IMR-90 (cell line): ENCODE measurements at regions not wholly inside any gene's neighbourhood (a gene's known extent, or its start where the extent isn't known, plus 50 kb on each side); places are given as distances from the start of the nearest gene placed in this dataset.

Source experiments
- ATAC-seq: fragments of 200-7000 bp; cut with Tn5 transposase; 2 replicates; pipeline ENCODE4 v1.9.1; 2020; ENCODE audit warnings: low read depth, mild to moderate bottlenecking, moderate library complexity
- BruUV-seq: library from RNA; stranded (reverse); fragments of 400-500 nt; replicated peaks from 2 replicates; lab custom pipeline; 2021; lab: Mats Ljungman, UMichigan
- CTCF ChIA-PET: fragments of 300-600 bp; formaldehyde crosslinking; extraction: SDS; loops from one replicate; lab custom pipeline; 2021; ENCODE audit warnings: antibody characterized with exemption; lab: Yijun Ruan, JAX
- POLR2A ChIA-PET: fragments of 300-600 bp; sonication (Branson Sonifier 250); formaldehyde crosslinking; loops from one replicate; lab custom pipeline; 2022; ENCODE audit warnings: antibody characterized with exemption; ENCODE audit not compliant: unreplicated experiment; lab: Charles Lee
- DNase-seq: peaks from one replicate; pipeline ENCODE4 v3.0.0; 2013
- H2AFZ ChIP-seq: replicated peaks from 2 replicates; pipeline ENCODE3; 2013; ENCODE audit warnings: low read length, mild to moderate bottlenecking; ENCODE audit not compliant: poor library complexity
- H2AK5ac ChIP-seq: 2 replicates; pipeline ENCODE4 v1.6.1; 2013; ENCODE audit warnings: low read depth, low read length, inconsistent platforms
- H2AK9ac ChIP-seq: replicated peaks from 2 replicates; pipeline ENCODE3; 2013; ENCODE audit warnings: mild to moderate bottlenecking, low read depth, low read length, moderate library complexity; ENCODE audit not compliant: poor library complexity
- H2BK120ac ChIP-seq: 2 replicates; pipeline ENCODE4 v1.6.1; 2013; ENCODE audit warnings: low read depth, low read length, inconsistent platforms
- H2BK15ac ChIP-seq: 3 replicates; pipeline ENCODE4 v1.6.1; 2013; ENCODE audit warnings: low read depth, low read length, inconsistent platforms
- H2BK20ac ChIP-seq: 2 replicates; pipeline ENCODE4 v1.6.1; 2013; ENCODE audit warnings: low read depth, mild to moderate bottlenecking, inconsistent platforms, low read length, moderate library complexity
- H2BK5ac ChIP-seq: 2 replicates; pipeline ENCODE4 v1.6.1; 2013; ENCODE audit warnings: mild to moderate bottlenecking, low read depth, low read length, inconsistent platforms; ENCODE audit not compliant: poor library complexity, severe bottlenecking
- H3K14ac ChIP-seq: replicated peaks from 2 replicates; pipeline ENCODE4 v1.6.1; 2013; ENCODE audit warnings: low read depth, low read length, inconsistent platforms
- H3K18ac ChIP-seq: 2 replicates; pipeline ENCODE4 v1.6.1; 2013; ENCODE audit warnings: low read depth, low read length, control low read depth
- H3K23ac ChIP-seq: 2 replicates; pipeline ENCODE4 v1.6.1; 2013; ENCODE audit warnings: low read depth, low read length, inconsistent platforms
- H3K27ac ChIP-seq: 2 replicates; pipeline ENCODE4 v1.5.1; 2013; ENCODE audit warnings: mild to moderate bottlenecking, control low read depth, low read length; ENCODE audit not compliant: insufficient read depth
- H3K27me3 ChIP-seq: 2 replicates; pipeline ENCODE4 v1.6.1; 2013; ENCODE audit warnings: low read length; ENCODE audit not compliant: control insufficient read depth, insufficient read depth
- H3K36me3 ChIP-seq: 2 replicates; pipeline ENCODE4 v1.6.1; 2013; ENCODE audit warnings: low read length, mixed read lengths; ENCODE audit not compliant: control insufficient read depth, insufficient read depth
- H3K4ac ChIP-seq: 2 replicates; pipeline ENCODE4 v1.6.1; 2013; ENCODE audit warnings: low read depth, low read length, inconsistent platforms
- H3K4me1 ChIP-seq: 2 replicates; pipeline ENCODE4 v1.6.1; 2013; ENCODE audit warnings: low read length, mixed read lengths; ENCODE audit not compliant: control insufficient read depth, insufficient read depth
- H3K4me2 ChIP-seq: 2 replicates; pipeline ENCODE4 v1.6.1; 2013; ENCODE audit warnings: low read depth, mild to moderate bottlenecking, control low read depth, low read length, moderate library complexity
- H3K4me3 ChIP-seq: 2 replicates; pipeline ENCODE4 v1.5.1; 2013; ENCODE audit warnings: low read depth, mild to moderate bottlenecking, control low read depth, low read length, moderate library complexity; ENCODE audit not compliant: insufficient read depth
- H3K56ac ChIP-seq: 2 replicates; pipeline ENCODE4 v1.6.1; 2013; ENCODE audit warnings: low read length, inconsistent platforms; ENCODE audit not compliant: insufficient read depth; ENCODE audit errors: extremely low read depth
- H3K79me1 ChIP-seq, 2 experiments: 2 replicates each; pipeline ENCODE4 v1.6.1; 2013; ENCODE audit warnings: low read length in 2 of 2, inconsistent platforms in 1 of 2, low read depth in 1 of 2
- H3K9ac ChIP-seq: 2 replicates; pipeline ENCODE4 v1.6.1; 2013; ENCODE audit warnings: low read depth, low read length, control low read depth
- H3K9me1 ChIP-seq: 2 replicates; pipeline ENCODE4 v1.6.1; 2013; ENCODE audit warnings: low read length, inconsistent platforms; ENCODE audit not compliant: insufficient read depth
- H3K9me3 ChIP-seq: 2 replicates; pipeline ENCODE4 v1.6.1; 2013; ENCODE audit warnings: low read length; ENCODE audit not compliant: control insufficient read depth, insufficient read depth
- H4K20me1 ChIP-seq: 2 replicates; pipeline ENCODE4 v1.6.1; 2013; ENCODE audit warnings: low read length, inconsistent platforms; ENCODE audit not compliant: insufficient read depth
- H4K5ac ChIP-seq: 2 replicates; pipeline ENCODE4 v1.6.1; 2013; ENCODE audit warnings: mild to moderate bottlenecking, low read depth, low read length, control low read depth
- H4K8ac ChIP-seq, 2 experiments: 2 replicates each; pipeline ENCODE4 v1.6.1; 2013; ENCODE audit warnings: low read depth in 2 of 2, low read length in 2 of 2, control low read depth in 1 of 2, inconsistent platforms in 1 of 2
- H4K91ac ChIP-seq: 2 replicates; pipeline ENCODE4 v1.6.1; 2013; ENCODE audit warnings: low read depth, low read length, inconsistent platforms; ENCODE audit not compliant: insufficient read depth
- BHLHE40 ChIP-seq: fragments of 150-350 bp; IDR thresholded peaks from 2 replicates; pipeline ENCODE4 v1.6.1; 2016; ENCODE audit warnings: mild to moderate bottlenecking, low read depth, low read length
- CEBPB ChIP-seq: IDR thresholded peaks from 2 replicates; pipeline ENCODE4 v1.6.1; 2012; ENCODE audit warnings: low read depth, low read length, improper control_type of control experiment
- CHD1 ChIP-seq: IDR thresholded peaks from 2 replicates; pipeline ENCODE4 v1.6.1; 2012; ENCODE audit warnings: low read depth, low read length, improper control_type of control experiment
- MAFK ChIP-seq: IDR thresholded peaks from 2 replicates; pipeline ENCODE4 v1.6.1; 2012; ENCODE audit warnings: low read depth, low read length, improper control_type of control experiment
- MAZ ChIP-seq: IDR thresholded peaks from 2 replicates; pipeline ENCODE4 v1.6.1; 2012; ENCODE audit warnings: low read depth, mild to moderate bottlenecking, low read length, improper control_type of control experiment, moderate library complexity, borderline replicate concordance
- MXI1 ChIP-seq: IDR thresholded peaks from 2 replicates; pipeline ENCODE4 v1.6.1; 2012; ENCODE audit warnings: low read depth, mild to moderate bottlenecking, low read length, moderate library complexity, borderline replicate concordance
- NFE2L2 ChIP-seq: fragments of 150-350 bp; IDR thresholded peaks from 2 replicates; pipeline ENCODE4 v1.6.1; 2016; ENCODE audit warnings: low read depth, mild to moderate bottlenecking, low read length
- RAD21 ChIP-seq: IDR thresholded peaks from 2 replicates; pipeline ENCODE4 v1.6.1; 2012; ENCODE audit warnings: low read length, improper control_type of control experiment
- RCOR1 ChIP-seq: IDR thresholded peaks from 2 replicates; pipeline ENCODE4 v1.6.1; 2012; ENCODE audit warnings: mild to moderate bottlenecking, low read length, improper control_type of control experiment; ENCODE audit not compliant: insufficient replicate concordance
- RFX5 ChIP-seq: IDR thresholded peaks from 2 replicates; pipeline ENCODE4 v1.8.0; 2012; ENCODE audit warnings: low read depth, mild to moderate bottlenecking, low read length, moderate library complexity
- SMC3 ChIP-seq: fragments of 150-350 bp; IDR thresholded peaks from 2 replicates; pipeline ENCODE4 v1.6.1; 2016; ENCODE audit warnings: low read depth, mild to moderate bottlenecking, antibody characterized with exemption, low read length, moderate library complexity
- WGBS, 2 experiments: methylation state at CpG; one replicate each; pipeline versions ENCODE4 v1.1.5 to v1.1.7; 2013; ENCODE audit warnings: missing lambda C conversion rate in 2 of 2; ENCODE audit not compliant: insufficient read length in 1 of 2; ENCODE audit errors: extremely low coverage in 2 of 2; 5-methylcytosine and 5-hydroxymethylcytosine counted together
- dilution Hi-C: fragments of 300-500 bp; cut with HindIII; formaldehyde crosslinking; loops from one replicate; pipeline ENCODE4 v1.14.3; 2018; ENCODE audit warnings: low sequenced_read_pairs; ENCODE audit not compliant: unreplicated experiment
- in situ Hi-C: fragments of 300-500 bp; cut with MboI; formaldehyde crosslinking; loops from 3 replicates; pipeline ENCODE4 v1.14.3; 2019; ENCODE audit warnings: low sequenced_read_pairs, inconsistent platforms, mixed read lengths
- intact Hi-C: fragments of 100-400 bp; cut with micrococcal nuclease; formaldehyde crosslinking; loops from 2 replicates; pipeline ENCODE4 v1.10.0; 2022
- TF ChIP-seq, protein P1 (sequence below): fragments of 150-350 bp; IDR thresholded peaks from 2 replicates; pipeline ENCODE4 v1.6.1; 2017; ENCODE audit warnings: mild to moderate bottlenecking, antibody characterized with exemption, low read length, low read depth
- TF ChIP-seq, protein P2 (sequence below): fragments of 150-350 bp; IDR thresholded peaks from 2 replicates; pipeline ENCODE4 v1.6.1; 2016; ENCODE audit warnings: low read depth, mild to moderate bottlenecking, low read length, moderate library complexity, borderline replicate concordance

DNA sequence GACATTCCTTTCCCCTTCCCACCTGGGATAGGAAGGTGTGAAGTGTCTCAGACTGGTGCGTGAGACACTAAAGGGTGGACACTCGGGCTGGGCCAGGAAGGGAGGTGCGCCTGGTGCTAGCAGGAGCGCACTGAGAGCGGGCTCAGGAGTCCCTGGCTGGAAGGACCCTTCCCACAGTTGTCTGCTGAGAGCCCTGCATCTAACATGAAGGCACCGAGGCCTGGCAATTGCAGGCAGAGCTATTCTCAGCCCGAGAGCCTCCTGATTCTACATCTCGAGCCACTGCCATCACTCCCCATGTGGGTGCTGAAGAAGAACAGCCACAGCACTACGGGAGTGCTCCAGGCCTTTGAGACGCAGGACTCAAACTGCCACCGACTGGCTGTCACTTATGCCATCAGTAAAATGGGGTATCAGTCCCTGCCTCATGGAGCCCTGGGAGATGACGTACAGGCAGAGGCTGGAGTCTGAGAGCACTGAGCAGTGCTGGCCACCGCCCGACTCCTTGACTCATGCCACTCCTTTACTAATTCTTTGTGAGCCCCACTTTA lies 159.4 kb downstream of the KLF13 start:
- no TSS peak for BruUV-seq
- ChIA-PET CTCF (no interaction called here), POLR2A (no interaction called here)
- DNase-seq (no peak), ATAC-seq (no peak)
- Histone ChIP-seq H2BK20ac (no peak overlapping the region), H3K4ac (no peak overlapping the region), H3K4me2 (no peak overlapping the region), H3K4me3 (no peak overlapping the region), H3K9me1 (peaks cover 3% of the 10 kb centered on the region; the same call in 1 of the 2 replicates), H3K23ac (no peak overlapping the region), H3K56ac (no peak overlapping the region), H2AK5ac (no peak overlapping the region), H2BK15ac (no peak overlapping the region), H2BK120ac (no peak overlapping the region), H4K20me1 (no peaks in the 10 kb centered on the region; the same call in 1 of the 2 replicates), H3K36me3 (no peaks in the 10 kb centered on the region), H3K27ac (no peak overlapping the region), H3K18ac (no peak overlapping the region), H3K27me3 (peaks cover 30% of the 10 kb centered on the region), H4K5ac (no peak overlapping the region), H3K14ac (no peak overlapping the region), H2BK5ac (no peak overlapping the region), H3K9me3 (peaks cover 7% of the 10 kb centered on the region), H4K91ac (no peak overlapping the region), H3K4me1 (peaks cover 2% of the 10 kb centered on the region), H3K79me1 (no peaks in the 10 kb centered on the region), H4K8ac (no peak overlapping the region), H3K9ac (no peak overlapping the region), H2AK9ac (no peak overlapping the region), H2AFZ (no peak overlapping the region)
- WGBS, 2 experiments, result 82% methylated on average over 6 of the region's 14 CpGs; no CpG with 5 or more reads in 1 of the 2 experiments
- in situ Hi-C loops, result loop anchor here (5.0 to 25.0 kb wide), 4 partner anchors 121 to 824 kb away; partner anchors contain the start of gene KLF13
- intact Hi-C loops, result loop anchor here (10.0 kb wide), 1 partner anchor 581 kb away; the partner anchor contains the start of gene FAN1
- dilution Hi-C loops, result no loop called here
- no peak for TF ChIP-seq RAD21
- no peak for TF ChIP-seq NFE2L2
- no peak for TF ChIP-seq BHLHE40
- no peak for TF ChIP-seq MXI1
- no peak for TF ChIP-seq RFX5
- no peak for TF ChIP-seq MAZ
- TF ChIP-seq CEBPB, result no peak
- no peak for TF ChIP-seq CHD1
- TF ChIP-seq MAFK, result no peak
- no peak for TF ChIP-seq RCOR1
- TF ChIP-seq, protein P1, sequence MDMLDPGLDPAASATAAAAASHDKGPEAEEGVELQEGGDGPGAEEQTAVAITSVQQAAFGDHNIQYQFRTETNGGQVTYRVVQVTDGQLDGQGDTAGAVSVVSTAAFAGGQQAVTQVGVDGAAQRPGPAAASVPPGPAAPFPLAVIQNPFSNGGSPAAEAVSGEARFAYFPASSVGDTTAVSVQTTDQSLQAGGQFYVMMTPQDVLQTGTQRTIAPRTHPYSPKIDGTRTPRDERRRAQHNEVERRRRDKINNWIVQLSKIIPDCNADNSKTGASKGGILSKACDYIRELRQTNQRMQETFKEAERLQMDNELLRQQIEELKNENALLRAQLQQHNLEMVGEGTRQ, result no peak
- TF ChIP-seq, protein P2, sequence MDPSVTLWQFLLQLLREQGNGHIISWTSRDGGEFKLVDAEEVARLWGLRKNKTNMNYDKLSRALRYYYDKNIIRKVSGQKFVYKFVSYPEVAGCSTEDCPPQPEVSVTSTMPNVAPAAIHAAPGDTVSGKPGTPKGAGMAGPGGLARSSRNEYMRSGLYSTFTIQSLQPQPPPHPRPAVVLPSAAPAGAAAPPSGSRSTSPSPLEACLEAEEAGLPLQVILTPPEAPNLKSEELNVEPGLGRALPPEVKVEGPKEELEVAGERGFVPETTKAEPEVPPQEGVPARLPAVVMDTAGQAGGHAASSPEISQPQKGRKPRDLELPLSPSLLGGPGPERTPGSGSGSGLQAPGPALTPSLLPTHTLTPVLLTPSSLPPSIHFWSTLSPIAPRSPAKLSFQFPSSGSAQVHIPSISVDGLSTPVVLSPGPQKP, result no peak
- TF ChIP-seq SMC3, result no peak
